PC-3 (cell line): ENCODE measurements at regions not wholly inside any gene's neighbourhood (a gene's known extent, or its start where the extent isn't known, plus 50 kb on each side); places are given as distances from the start of the nearest gene placed in this dataset.

Source experiments
- EZH2 ChIP-seq: fragments of 300-600 bp; sonication (generic); IDR thresholded peaks from one replicate; pipeline ENCODE4 v1.6.1; 2017; ENCODE audit warnings: antibody characterized with exemption, mild to moderate bottlenecking, low read length; ENCODE audit not compliant: unreplicated experiment
- EZH2phosphoT487 ChIP-seq: fragments of 300-600 bp; sonication (generic); IDR thresholded peaks from 2 replicates; pipeline ENCODE4 v1.6.1; 2018; ENCODE audit warnings: mild to moderate bottlenecking, antibody characterized with exemption, low read length, borderline replicate concordance
- TF ChIP-seq, protein P1 (sequence below): fragments of 300-600 bp; sonication (generic); conservative IDR thresholded peaks from 2 replicates; pipeline ENCODE4 v1.5.1; 2017; ENCODE audit warnings: antibody characterized with exemption, low read depth, mild to moderate bottlenecking, low read length

DNA sequence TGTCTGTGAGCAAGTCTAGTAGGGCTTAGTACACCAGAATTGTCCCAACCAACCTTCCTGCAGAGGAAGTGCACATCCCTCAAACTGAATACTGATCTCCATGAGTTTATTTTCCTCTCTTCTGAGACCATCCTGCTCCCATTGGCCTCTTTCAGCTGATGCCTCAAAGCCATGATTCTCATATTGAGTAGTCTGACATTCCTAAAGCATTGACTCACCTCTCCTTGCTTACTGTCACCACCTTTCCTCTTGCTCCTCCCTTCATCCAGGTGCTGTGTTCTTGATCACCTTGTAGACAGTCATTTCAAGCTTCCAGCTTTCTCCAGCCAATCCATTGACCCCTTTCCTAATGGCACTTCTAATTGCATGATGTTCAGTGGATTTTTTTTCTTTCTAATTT is 583.7 kb upstream of the USP15 start:
- TF ChIP-seq, protein P1, sequence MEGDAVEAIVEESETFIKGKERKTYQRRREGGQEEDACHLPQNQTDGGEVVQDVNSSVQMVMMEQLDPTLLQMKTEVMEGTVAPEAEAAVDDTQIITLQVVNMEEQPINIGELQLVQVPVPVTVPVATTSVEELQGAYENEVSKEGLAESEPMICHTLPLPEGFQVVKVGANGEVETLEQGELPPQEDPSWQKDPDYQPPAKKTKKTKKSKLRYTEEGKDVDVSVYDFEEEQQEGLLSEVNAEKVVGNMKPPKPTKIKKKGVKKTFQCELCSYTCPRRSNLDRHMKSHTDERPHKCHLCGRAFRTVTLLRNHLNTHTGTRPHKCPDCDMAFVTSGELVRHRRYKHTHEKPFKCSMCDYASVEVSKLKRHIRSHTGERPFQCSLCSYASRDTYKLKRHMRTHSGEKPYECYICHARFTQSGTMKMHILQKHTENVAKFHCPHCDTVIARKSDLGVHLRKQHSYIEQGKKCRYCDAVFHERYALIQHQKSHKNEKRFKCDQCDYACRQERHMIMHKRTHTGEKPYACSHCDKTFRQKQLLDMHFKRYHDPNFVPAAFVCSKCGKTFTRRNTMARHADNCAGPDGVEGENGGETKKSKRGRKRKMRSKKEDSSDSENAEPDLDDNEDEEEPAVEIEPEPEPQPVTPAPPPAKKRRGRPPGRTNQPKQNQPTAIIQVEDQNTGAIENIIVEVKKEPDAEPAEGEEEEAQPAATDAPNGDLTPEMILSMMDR: no peak
- no peak for TF ChIP-seq EZH2
- TF ChIP-seq EZH2phosphoT487: no peak
